ENCODE measurements at regions not wholly inside any gene's neighbourhood (a gene's known extent, or its start where the extent isn't known, plus 50 kb on each side); places are given as distances from the start of the nearest gene placed in this dataset.
A peak's percentile ranks its signal among the peaks of the same experiment; 100 is the strongest.

GRCh38 chr4:130486841-130487240 lies 1390.9 kb downstream of the C4orf33 start:
- no peak for DNase-seq (ENCODE audit: low spot score)

GRCh38 chr4:130510661-130511060 lies 1414.7 kb downstream of the C4orf33 start:
- DNase-seq (ENCODE audit: low spot score): no peak

GRCh38 chr4:130511776-130512175 lies 1415.8 kb downstream of the C4orf33 start:
- DNase-seq (ENCODE audit: low spot score): no peak

- no peak for DNase-seq (ENCODE audit: low spot score)
Observed at GRCh38 chr4:130524057-130524456, 1428.1 kb downstream of the C4orf33 start.

- no peak for DNase-seq (ENCODE audit: low spot score)
Observed at GRCh38 chr4:130530505-130530904, 1434.6 kb downstream of the C4orf33 start.

GRCh38 chr4:130534651-130535050 lies 1438.7 kb downstream of the C4orf33 start:
- DNase-seq (ENCODE audit: low spot score): no peak

- no peak for DNase-seq (ENCODE audit: low spot score)
Observed at GRCh38 chr4:130542953-130543352, 1447.0 kb downstream of the C4orf33 start.

GRCh38 chr4:130545171-130545570 lies 1449.2 kb downstream of the C4orf33 start:
- DNase-seq (ENCODE audit: low spot score): no peak

GRCh38 chr4:130545596-130545995 lies 1449.6 kb downstream of the C4orf33 start:
- no peak for DNase-seq (ENCODE audit: low spot score)

- no peak for DNase-seq (ENCODE audit: low spot score)
Observed at GRCh38 chr4:130559268-130559667, 1463.3 kb downstream of the C4orf33 start.

- peak; percentile 21 for DNase-seq (ENCODE audit: low spot score)
Observed at GRCh38 chr4:130563185-130563888, 1467.4 kb downstream of the C4orf33 start.

GRCh38 chr4:130563889-130564418 lies 1468.0 kb downstream of the C4orf33 start:
- no peak for DNase-seq (ENCODE audit: low spot score)

- DNase-seq (ENCODE audit: low spot score): no peak
Observed at GRCh38 chr4:130568746-130569145, 1472.8 kb downstream of the C4orf33 start.

GRCh38 chr4:130573742-130574141 lies 1477.8 kb downstream of the C4orf33 start:
- DNase-seq (ENCODE audit: low spot score): no peak

- DNase-seq (ENCODE audit: low spot score): no peak
Observed at GRCh38 chr4:130574215-130574614, 1478.3 kb downstream of the C4orf33 start.

- DNase-seq (ENCODE audit: low spot score): no peak
Observed at GRCh38 chr4:130576218-130576617, 1480.3 kb downstream of the C4orf33 start.

GRCh38 chr4:130591091-130591490 lies 1495.1 kb downstream of the C4orf33 start:
- DNase-seq (ENCODE audit: low spot score): no peak

GRCh38 chr4:130600706-130601105 lies 1504.8 kb downstream of the C4orf33 start:
- DNase-seq (ENCODE audit: low spot score): no peak

- no peak for DNase-seq (ENCODE audit: low spot score)
Observed at GRCh38 chr4:130603043-130603442, 1507.1 kb downstream of the C4orf33 start.

- DNase-seq (ENCODE audit: low spot score): no peak
Observed at GRCh38 chr4:130608121-130608520, 1512.2 kb downstream of the C4orf33 start.

- no peak for DNase-seq (ENCODE audit: low spot score)
Observed at GRCh38 chr4:130628531-130628930, 1532.6 kb downstream of the C4orf33 start.

- DNase-seq (ENCODE audit: low spot score): no peak
Observed at GRCh38 chr4:130632731-130633604, 1537.0 kb downstream of the C4orf33 start.

- DNase-seq (ENCODE audit: low spot score): no peak
Observed at GRCh38 chr4:130636486-130636885, 1540.5 kb downstream of the C4orf33 start.
